SU-DHL-6 (cell line): ENCODE measurements at regions not wholly inside any gene's neighbourhood (a gene's known extent, or its start where the extent isn't known, plus 50 kb on each side); places are given as distances from the start of the nearest gene placed in this dataset.

Experiments used
- H2AFZ ChIP-seq: fragments of 200-600 bp; sonication (generic); 2 replicates; pipeline ENCODE4 v1.6.1; 2014; ENCODE audit warnings: low read depth, mild to moderate bottlenecking, moderate library complexity, mixed read lengths, antibody characterized with exemption, low read length; ENCODE audit not compliant: severe bottlenecking
- H3F3A ChIP-seq: fragments of 200-600 bp; shearing (Covaris generic); 2 replicates; pipeline ENCODE4 v1.6.0; 2016; ENCODE audit warnings: antibody characterized with exemption, mild to moderate bottlenecking; ENCODE audit not compliant: insufficient read depth
- H3K27ac ChIP-seq: fragments of 200-600 bp; sonication (generic); 2 replicates; pipeline ENCODE4 v1.5.1; 2016; ENCODE audit warnings: low read depth, mild to moderate bottlenecking, low read length, moderate library complexity, mixed read lengths
- H3K27me3 ChIP-seq: fragments of 200-600 bp; sonication (generic), shearing (Covaris generic); 2 replicates; pipeline ENCODE4 v1.6.0; 2014; ENCODE audit warnings: mild to moderate bottlenecking, low read length
- H3K36me3 ChIP-seq: fragments of 200-600 bp; sonication (generic); 2 replicates; pipeline ENCODE4 v1.6.1; 2014; ENCODE audit warnings: mild to moderate bottlenecking, low read length, mixed read lengths
- H3K4me2 ChIP-seq: fragments of 300-600, 200-600 bp; shearing (Covaris generic), sonication (generic); 2 replicates; pipeline ENCODE4 v1.6.0; 2014; ENCODE audit warnings: low read length, low read depth, mild to moderate bottlenecking; ENCODE audit not compliant: poor library complexity, severe bottlenecking
- H3K4me3 ChIP-seq: fragments of 200-600 bp; sonication (generic); 2 replicates; pipeline ENCODE4 v1.5.1; 2014; ENCODE audit warnings: antibody characterized with exemption, low read length, mild to moderate bottlenecking, mixed read lengths; ENCODE audit not compliant: insufficient read depth, poor library complexity, severe bottlenecking
- H3K79me2 ChIP-seq: fragments of 200-600 bp; sonication (generic); 2 replicates; pipeline ENCODE4 v1.6.1; 2014; ENCODE audit warnings: mild to moderate bottlenecking, low read length, moderate library complexity; ENCODE audit not compliant: insufficient read depth
- H3K9ac ChIP-seq: fragments of 200-600 bp; sonication (generic); 2 replicates; pipeline ENCODE4 v1.7.0; 2014; ENCODE audit warnings: mild to moderate bottlenecking, low read length
- H3K9me2 ChIP-seq: fragments of 200-600 bp; sonication (generic); replicated peaks from 2 replicates; pipeline ENCODE4 v1.6.1; 2014; ENCODE audit warnings: low read length; ENCODE audit not compliant: insufficient read depth
- H3K9me3 ChIP-seq: fragments of 200-600 bp; sonication (generic); 2 replicates; pipeline ENCODE4 v1.6.1; 2014; ENCODE audit warnings: low read length, mixed read lengths; ENCODE audit not compliant: insufficient read depth
- H4K20me1 ChIP-seq: fragments of 200-600 bp; sonication (generic); 2 replicates; pipeline ENCODE4 v1.6.1; 2014; ENCODE audit warnings: low read depth, mild to moderate bottlenecking, antibody characterized with exemption, low read length, moderate library complexity, mixed read lengths
- EZH2phosphoT487 ChIP-seq: fragments of 200-600 bp; sonication (generic), shearing (Covaris generic); conservative IDR thresholded peaks from 2 replicates; pipeline ENCODE4 v1.6.1; 2018; ENCODE audit warnings: mild to moderate bottlenecking, antibody characterized with exemption, low read length, moderate library complexity, mixed read lengths
- TF ChIP-seq, protein P1 (sequence below): fragments of 200-600 bp; sonication (generic); IDR thresholded peaks from one replicate; pipeline ENCODE4 v1.5.1; 2017; ENCODE audit warnings: antibody characterized with exemption, mild to moderate bottlenecking, low read length, moderate library complexity; ENCODE audit not compliant: insufficient read depth, poor library complexity, severe bottlenecking

DNA sequence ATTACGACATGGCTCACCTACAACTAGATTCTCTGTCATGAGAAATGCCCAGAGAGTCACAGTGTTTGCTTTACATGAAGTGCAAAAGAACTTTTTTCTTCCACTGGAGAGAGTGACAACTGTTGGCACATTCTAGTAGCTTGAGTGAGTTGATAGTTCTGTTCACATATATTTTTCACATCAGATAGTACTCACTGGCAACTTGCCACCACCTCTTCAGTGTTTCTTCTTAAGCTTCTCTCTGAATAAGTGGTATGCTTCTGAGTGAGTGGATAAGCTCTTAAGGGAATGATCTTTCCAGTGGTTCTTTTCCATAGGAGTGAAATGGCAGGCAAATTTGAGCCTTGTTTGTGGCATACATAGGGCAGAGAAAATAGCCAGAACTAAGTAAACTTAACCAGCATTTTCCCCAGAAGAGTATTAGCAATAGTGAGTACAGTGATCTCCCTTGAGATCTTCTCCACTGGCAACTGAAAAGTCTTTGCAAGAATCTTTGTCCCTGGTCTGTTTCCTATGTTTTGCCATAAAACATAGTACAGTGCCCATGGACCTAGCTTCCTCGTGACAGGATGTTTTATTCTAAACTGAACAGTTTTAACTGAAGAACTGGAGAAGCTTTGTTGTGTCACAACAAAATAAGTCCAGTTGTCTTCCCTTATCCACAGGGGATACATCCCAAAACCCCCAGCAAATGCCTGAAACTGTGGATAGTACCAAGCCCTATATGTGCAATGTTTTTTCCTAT is 125.4 kb upstream of the CDK13 start:
- TF ChIP-seq, protein P1, sequence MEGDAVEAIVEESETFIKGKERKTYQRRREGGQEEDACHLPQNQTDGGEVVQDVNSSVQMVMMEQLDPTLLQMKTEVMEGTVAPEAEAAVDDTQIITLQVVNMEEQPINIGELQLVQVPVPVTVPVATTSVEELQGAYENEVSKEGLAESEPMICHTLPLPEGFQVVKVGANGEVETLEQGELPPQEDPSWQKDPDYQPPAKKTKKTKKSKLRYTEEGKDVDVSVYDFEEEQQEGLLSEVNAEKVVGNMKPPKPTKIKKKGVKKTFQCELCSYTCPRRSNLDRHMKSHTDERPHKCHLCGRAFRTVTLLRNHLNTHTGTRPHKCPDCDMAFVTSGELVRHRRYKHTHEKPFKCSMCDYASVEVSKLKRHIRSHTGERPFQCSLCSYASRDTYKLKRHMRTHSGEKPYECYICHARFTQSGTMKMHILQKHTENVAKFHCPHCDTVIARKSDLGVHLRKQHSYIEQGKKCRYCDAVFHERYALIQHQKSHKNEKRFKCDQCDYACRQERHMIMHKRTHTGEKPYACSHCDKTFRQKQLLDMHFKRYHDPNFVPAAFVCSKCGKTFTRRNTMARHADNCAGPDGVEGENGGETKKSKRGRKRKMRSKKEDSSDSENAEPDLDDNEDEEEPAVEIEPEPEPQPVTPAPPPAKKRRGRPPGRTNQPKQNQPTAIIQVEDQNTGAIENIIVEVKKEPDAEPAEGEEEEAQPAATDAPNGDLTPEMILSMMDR: no peak
- TF ChIP-seq EZH2phosphoT487: no peak
- H3F3A ChIP-seq: no peaks in the 10 kb centered on the region
- no peaks in the 10 kb centered on the region for H3K9me2 ChIP-seq
- peaks cover 3% of the 10 kb centered on the region; the same call in 1 of the 2 replicates for H4K20me1 ChIP-seq
- H3K27ac ChIP-seq: no peak overlapping the region
- no peak overlapping the region for H2AFZ ChIP-seq
- H3K9ac ChIP-seq: no peak overlapping the region
- H3K36me3 ChIP-seq: no peaks in the 10 kb centered on the region
- no peak overlapping the region for H3K4me2 ChIP-seq
- H3K4me3 ChIP-seq: no peak overlapping the region
- no peaks in the 10 kb centered on the region for H3K79me2 ChIP-seq
- no peaks in the 10 kb centered on the region for H3K27me3 ChIP-seq
- H3K9me3 ChIP-seq: no peaks in the 10 kb centered on the region

- Histone ChIP-seq H3K79me2 (no peaks in the 10 kb centered on the region), H3F3A (no peaks in the 10 kb centered on the region), H3K27me3 (no peaks in the 10 kb centered on the region), H3K4me2 (no peak overlapping the region), H2AFZ (no peak overlapping the region), H3K9ac (no peak overlapping the region), H3K9me2 (no peaks in the 10 kb centered on the region), H3K36me3 (no peaks in the 10 kb centered on the region), H4K20me1 (peaks cover 2% of the 10 kb centered on the region; the same call in 1 of the 2 replicates), H3K9me3 (no peaks in the 10 kb centered on the region), H3K27ac (no peak overlapping the region), H3K4me3 (no peak overlapping the region)
- TF ChIP-seq, protein P1: no peak
- no peak for TF ChIP-seq EZH2phosphoT487
Observed at GRCh38 chr7:39825401-39825980, 124.6 kb upstream of the CDK13 start.

DNA sequence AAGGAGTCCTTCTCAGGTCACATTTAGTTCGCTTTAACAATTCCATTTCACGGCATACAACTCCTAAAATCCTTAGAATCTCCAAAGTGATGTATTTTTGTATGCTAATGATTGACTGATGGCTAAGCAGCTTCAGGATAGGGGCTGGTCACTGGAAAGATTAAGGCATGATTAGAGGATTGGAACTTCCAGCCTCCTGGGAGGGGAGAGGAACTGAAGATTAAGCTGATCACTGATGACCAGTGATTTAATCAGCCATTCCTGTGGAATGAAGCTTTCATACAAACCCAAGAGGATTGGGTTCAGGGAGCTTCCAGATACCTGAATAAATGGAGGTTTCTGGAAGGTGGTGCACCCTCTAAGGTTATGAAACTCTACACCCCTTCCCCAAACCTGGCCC is 123.9 kb upstream of the CDK13 start:
- H3K9me3 ChIP-seq: no peaks in the 10 kb centered on the region
- no peak for TF ChIP-seq EZH2phosphoT487
- TF ChIP-seq, protein P1: no peak
- H3K36me3 ChIP-seq: no peaks in the 10 kb centered on the region
- no peak overlapping the region for H3K4me3 ChIP-seq
- no peaks in the 10 kb centered on the region for H3K79me2 ChIP-seq
- no peak overlapping the region for H3K27ac ChIP-seq
- no peaks in the 10 kb centered on the region for H3K9me2 ChIP-seq
- H3K27me3 ChIP-seq: no peaks in the 10 kb centered on the region
- H3K4me2 ChIP-seq: no peak overlapping the region
- no peak overlapping the region for H2AFZ ChIP-seq
- H4K20me1 ChIP-seq: no peaks in the 10 kb centered on the region
- no peak overlapping the region for H3K9ac ChIP-seq
- H3F3A ChIP-seq: no peaks in the 10 kb centered on the region
